IPS-18a (cell line): ENCODE measurements at regions not wholly inside any gene's neighbourhood (a gene's known extent, or its start where the extent isn't known, plus 50 kb on each side); places are given as distances from the start of the nearest gene placed in this dataset.

ENCODE experiments used
- H3K27ac ChIP-seq: one replicate; pipeline ENCODE4 v1.5.1; 2013; ENCODE audit warnings: low read length
- H3K27me3 ChIP-seq: one replicate; pipeline ENCODE4 v1.6.1; 2013; ENCODE audit warnings: mild to moderate bottlenecking, low read length; ENCODE audit not compliant: control insufficient read depth, insufficient read depth
- H3K36me3 ChIP-seq: one replicate; pipeline ENCODE4 v1.6.1; 2013; ENCODE audit warnings: low read depth, low read length; ENCODE audit not compliant: control insufficient read depth
- H3K4me1 ChIP-seq: one replicate; pipeline ENCODE4 v1.6.1; 2013; ENCODE audit warnings: low read depth, low read length; ENCODE audit not compliant: control insufficient read depth
- H3K4me3 ChIP-seq: one replicate; pipeline ENCODE4 v1.5.1; 2013; ENCODE audit warnings: low read length
- H3K9ac ChIP-seq: one replicate; pipeline ENCODE4 v1.6.1; 2013; ENCODE audit warnings: mild to moderate bottlenecking, low read length, moderate library complexity
- H3K9me3 ChIP-seq: one replicate; pipeline ENCODE4 v1.6.1; 2013; ENCODE audit warnings: low read depth, low read length; ENCODE audit not compliant: control insufficient read depth

DNA sequence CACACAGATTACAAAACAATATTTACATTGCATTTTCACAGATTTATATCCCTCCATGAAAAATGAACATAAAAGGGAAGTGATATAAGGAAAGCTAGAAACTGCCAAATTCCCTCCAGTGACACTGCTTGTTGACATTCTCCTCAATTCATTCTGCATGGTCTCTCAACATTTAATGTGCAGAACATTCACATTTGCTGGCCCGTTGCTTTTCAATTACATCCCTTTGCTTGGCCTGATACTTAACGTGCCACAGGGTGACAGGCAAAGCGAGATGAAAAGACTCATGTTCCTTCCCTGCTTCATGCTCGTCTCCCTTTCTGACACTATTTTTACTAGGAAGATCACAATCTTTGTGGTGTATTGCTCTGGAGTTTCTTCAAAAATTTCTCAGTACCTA, 1019.7 kb upstream of the LRRN3 start:
- H3K9me3 ChIP-seq, result no peaks in the 10 kb centered on the region
- no peaks in the 10 kb centered on the region for H3K4me1 ChIP-seq
- H3K9ac ChIP-seq, result no peak overlapping the region
- no peak overlapping the region for H3K4me3 ChIP-seq
- no peak overlapping the region for H3K27ac ChIP-seq
- no peaks in the 10 kb centered on the region for H3K27me3 ChIP-seq
- H3K36me3 ChIP-seq, result no peaks in the 10 kb centered on the region

DNA sequence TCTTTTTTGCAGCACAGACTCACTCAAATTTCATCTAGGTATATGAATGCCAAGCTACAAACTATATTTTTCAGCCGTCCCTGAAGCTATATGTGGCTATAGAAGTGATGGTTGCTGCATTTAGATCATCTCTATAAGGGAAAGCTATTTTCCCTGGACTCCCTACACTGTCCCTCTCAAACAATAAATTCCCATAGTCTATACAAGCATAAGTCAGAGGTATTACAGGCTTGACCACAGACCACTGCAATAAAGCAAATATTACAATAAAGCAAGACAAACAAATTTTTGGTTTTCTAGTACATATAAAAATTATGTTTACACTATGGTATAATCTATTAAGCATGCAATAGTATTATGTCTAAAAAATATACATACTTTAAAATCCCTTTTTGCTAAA, 1015.5 kb upstream of the LRRN3 start:
- H3K4me3 ChIP-seq, result no peak overlapping the region
- no peaks in the 10 kb centered on the region for H3K27me3 ChIP-seq
- H3K9ac ChIP-seq, result no peak overlapping the region
- no peaks in the 10 kb centered on the region for H3K4me1 ChIP-seq
- H3K27ac ChIP-seq, result no peak overlapping the region
- H3K9me3 ChIP-seq, result no peaks in the 10 kb centered on the region
- no peaks in the 10 kb centered on the region for H3K36me3 ChIP-seq

DNA sequence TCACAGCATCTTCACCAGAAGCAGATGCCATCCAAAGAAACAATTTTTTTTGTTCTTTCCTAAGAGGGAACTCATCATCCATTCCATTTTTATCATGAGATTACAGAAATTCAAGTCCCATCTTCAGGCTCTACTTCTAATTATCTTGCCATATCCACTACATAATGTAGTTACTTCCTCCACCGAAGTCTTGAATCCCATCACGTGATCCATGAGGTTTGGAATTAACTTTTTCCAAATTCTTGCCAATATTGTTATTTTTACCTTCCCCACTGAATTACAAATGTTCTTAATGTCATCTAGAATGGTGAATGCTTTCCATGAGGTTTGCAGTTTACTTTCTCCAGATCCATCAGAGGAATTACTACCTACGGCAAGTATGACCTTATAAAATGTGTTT, 1014.7 kb upstream of the LRRN3 start:
- H3K36me3 ChIP-seq, result no peaks in the 10 kb centered on the region
- no peaks in the 10 kb centered on the region for H3K27me3 ChIP-seq
- no peak overlapping the region for H3K4me3 ChIP-seq
- H3K9ac ChIP-seq, result no peak overlapping the region
- H3K9me3 ChIP-seq, result no peaks in the 10 kb centered on the region
- H3K4me1 ChIP-seq, result no peaks in the 10 kb centered on the region
- H3K27ac ChIP-seq, result no peak overlapping the region

DNA sequence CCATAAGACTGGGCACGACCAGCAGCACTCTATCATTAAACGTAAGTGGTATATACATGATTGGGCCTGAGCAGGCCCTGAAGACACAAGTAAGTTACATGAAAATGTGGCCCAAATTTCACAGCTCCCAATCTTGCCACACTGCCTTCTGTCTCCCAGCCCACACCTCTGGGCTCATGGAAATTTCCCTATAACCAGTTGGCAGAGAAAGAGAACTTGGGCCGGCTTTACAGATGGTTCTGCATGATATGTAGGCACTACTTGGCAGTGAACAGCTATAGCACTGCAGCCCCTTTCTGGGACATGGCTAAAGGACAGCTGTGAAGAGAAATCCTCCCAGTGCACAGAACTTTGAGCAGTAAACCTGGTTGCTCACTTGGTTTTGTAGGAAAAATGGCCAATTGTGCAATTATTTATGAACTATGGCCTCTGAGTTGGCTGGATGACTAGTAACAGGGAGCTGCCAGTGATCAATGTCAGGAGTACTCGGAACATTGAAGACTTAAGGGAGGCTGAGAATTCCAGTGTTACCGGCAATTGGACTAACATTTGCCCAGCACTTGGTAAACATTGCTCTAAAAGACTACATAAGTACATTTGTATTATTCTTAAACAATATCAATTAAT, 1006.6 kb upstream of the LRRN3 start:
- H3K36me3 ChIP-seq, result no peaks in the 10 kb centered on the region
- H3K27ac ChIP-seq, result no peak overlapping the region
- H3K27me3 ChIP-seq, result no peaks in the 10 kb centered on the region
- no peaks in the 10 kb centered on the region for H3K4me1 ChIP-seq
- no peak overlapping the region for H3K9ac ChIP-seq
- no peak overlapping the region for H3K4me3 ChIP-seq
- H3K9me3 ChIP-seq, result no peaks in the 10 kb centered on the region

DNA sequence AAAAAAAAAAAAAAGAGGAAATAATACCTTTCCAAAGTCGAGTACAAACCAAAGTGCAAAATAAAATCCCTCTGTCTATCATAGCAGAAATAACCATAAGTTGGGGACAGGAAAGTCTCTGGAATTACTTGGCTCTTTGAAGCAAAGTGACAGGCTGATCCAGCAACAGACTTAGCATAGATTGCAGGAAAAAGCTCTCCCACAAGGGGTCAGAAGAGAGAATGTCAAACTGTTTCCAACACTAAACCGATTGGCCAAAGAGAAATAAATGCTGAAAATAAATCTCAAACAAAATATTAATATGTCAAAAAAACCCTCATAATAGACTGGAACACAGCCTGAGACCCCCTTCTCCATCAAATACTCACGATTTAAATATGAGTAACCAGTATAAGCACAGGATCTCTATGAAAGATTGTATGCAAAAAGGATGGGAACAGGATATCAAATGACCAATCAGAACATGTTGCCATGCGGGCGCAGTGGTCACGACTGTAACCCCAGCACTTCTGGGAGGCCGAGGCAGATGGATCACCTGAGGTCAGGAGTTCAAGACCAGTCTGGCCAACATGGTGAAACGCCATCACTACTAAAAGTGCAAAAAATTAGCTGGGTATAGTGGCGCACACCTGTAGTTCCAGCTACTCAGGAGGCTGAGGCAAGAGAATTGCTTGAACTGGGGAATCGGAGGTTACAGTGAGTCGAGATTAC, 1000.7 kb upstream of the LRRN3 start:
- Histone ChIP-seq H3K9me3 (no peaks in the 10 kb centered on the region), H3K4me3 (no peak overlapping the region), H3K9ac (no peak overlapping the region), H3K27me3 (no peaks in the 10 kb centered on the region), H3K4me1 (no peaks in the 10 kb centered on the region), H3K27ac (no peak overlapping the region), H3K36me3 (no peaks in the 10 kb centered on the region)

DNA sequence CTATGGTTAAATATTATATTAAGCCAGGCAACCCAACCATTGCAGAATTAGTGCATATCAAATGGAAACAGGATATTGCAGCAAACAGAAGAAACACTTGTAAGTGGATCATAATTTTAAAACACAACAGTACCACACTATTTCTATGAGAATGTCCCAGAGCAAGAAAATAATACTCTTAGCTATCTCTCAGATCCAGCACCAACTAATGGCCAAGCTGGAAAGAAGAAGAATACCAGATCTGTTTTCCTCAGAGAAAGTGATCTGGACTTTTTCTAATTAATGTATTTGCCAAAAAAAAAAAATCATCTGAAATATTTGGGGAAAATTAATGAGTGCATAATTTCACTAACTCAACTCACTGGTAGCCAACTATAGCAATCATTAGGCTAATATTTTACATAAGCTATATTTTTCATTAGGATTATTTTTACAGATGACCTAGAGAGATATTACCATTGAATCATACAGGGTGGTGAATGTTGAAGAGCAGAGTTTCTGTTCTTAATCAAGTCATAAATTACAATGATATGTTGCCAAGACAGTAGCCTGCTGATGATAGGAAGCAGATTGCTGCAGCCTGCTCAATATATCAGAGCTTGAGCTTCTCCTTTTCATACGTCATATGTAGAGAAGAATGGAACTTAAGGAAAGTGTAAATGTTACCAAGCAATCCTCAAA, 995.4 kb upstream of the LRRN3 start:
- Histone ChIP-seq H3K27ac (no peak overlapping the region), H3K9ac (no peak overlapping the region), H3K27me3 (no peaks in the 10 kb centered on the region), H3K4me3 (no peak overlapping the region), H3K36me3 (no peaks in the 10 kb centered on the region), H3K9me3 (peaks cover 6% of the 10 kb centered on the region), H3K4me1 (no peaks in the 10 kb centered on the region)

DNA sequence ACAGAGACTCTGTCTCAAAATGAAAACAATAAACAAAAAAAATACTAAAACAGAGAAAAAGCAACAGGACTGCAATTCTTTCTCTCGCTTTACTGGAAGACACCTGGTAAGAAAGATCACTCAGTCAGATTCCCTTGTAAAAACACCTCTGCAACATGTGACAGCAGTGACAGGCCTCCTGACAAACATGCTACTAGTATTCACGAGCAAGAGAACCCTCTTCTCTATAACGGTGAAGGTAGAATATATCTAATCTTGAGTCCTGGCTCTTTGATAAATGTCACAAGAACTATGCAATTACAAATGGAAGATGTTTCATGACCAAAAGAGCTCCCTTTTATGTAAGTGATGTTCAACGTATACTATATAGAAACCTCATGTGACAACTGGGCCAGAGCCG, 986.7 kb upstream of the LRRN3 start:
- Histone ChIP-seq H3K9ac (no peak overlapping the region), H3K4me1 (no peaks in the 10 kb centered on the region), H3K27ac (no peak overlapping the region), H3K27me3 (no peaks in the 10 kb centered on the region), H3K9me3 (peaks cover 2% of the 10 kb centered on the region), H3K4me3 (no peak overlapping the region), H3K36me3 (no peaks in the 10 kb centered on the region)

DNA sequence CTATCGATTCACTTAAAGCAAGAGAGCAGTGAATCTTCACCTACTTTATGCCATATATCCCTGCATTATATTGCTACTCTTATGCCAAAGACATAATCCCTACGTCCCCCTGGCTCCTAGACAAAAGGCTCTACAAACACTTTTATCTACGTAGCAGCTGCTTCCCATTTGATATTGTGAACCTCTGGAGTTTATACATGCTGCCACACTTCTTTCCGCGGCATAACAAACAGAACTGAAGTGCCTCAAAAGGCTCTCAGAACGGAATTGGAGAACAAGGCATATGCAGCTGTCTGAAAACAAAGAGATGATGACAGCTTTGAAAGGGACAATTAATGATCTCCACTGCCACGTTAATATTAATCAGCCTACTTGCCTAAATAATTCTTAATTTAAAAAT, 985.6 kb upstream of the LRRN3 start:
- Histone ChIP-seq H3K4me3 (no peak overlapping the region), H3K27me3 (no peaks in the 10 kb centered on the region), H3K36me3 (no peaks in the 10 kb centered on the region), H3K9ac (no peak overlapping the region), H3K4me1 (no peaks in the 10 kb centered on the region), H3K9me3 (no peaks in the 10 kb centered on the region), H3K27ac (no peak overlapping the region)

DNA sequence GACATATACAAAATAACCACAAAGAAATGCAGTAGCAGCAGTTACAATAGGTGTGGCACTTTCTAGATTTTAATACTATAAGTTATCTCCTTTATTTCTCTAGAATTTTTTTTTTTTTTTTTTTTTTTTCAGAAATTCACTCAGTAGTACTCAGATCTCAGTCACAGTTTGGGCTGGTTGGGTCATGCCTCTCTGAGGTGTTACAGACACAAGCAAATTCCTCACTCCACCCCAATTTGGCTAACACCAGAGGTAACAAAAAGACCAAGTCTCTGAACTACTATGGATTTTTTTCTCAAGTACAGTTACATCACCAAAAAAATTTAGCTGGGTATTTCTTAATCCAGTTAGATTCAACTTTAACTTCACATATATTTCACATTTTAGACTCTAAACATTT, 985.1 kb upstream of the LRRN3 start:
- H3K36me3 ChIP-seq, result no peaks in the 10 kb centered on the region
- no peak overlapping the region for H3K9ac ChIP-seq

DNA sequence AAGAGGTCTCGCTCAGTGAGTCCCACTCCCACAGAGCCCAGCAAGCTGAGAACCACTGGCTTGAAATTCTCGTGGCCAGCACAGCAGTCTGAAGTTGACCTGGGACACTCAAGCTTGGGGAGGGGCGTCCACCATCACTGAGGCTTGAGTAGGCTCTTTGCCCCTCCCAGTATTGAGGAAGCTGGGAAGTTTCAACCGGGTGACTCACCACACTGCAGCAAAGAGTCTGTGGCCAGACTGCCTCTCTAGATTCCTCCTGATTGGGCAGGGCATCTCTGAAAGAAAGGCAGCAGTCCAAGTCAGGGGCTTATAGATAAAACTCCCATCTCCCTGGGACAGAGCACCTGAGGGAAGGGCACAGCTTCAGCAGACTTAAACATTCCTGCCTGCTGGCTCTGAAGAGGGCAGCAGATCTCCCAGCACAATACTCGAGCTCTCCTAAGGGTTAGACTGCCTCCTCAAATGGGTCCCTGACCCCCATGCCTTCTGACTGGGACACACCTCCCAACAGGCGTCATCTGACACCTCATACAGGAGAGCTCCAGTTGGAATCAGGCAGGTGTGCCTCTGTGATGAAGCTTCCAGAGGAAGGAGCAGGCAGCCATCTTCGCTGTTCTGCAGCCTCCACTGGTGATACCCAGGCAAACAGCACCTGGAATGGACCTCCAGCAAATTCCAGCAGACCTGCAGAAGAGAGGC, 970.9 kb upstream of the LRRN3 start:
- H3K4me1 ChIP-seq, result no peaks in the 10 kb centered on the region
- H3K9me3 ChIP-seq, result no peaks in the 10 kb centered on the region
- H3K27ac ChIP-seq, result no peak overlapping the region
- no peaks in the 10 kb centered on the region for H3K27me3 ChIP-seq
- no peaks in the 10 kb centered on the region for H3K36me3 ChIP-seq
- H3K9ac ChIP-seq, result no peak overlapping the region
- no peak overlapping the region for H3K4me3 ChIP-seq

More for the DNA sequence above, 985.1 kb upstream of the LRRN3 start:
- H3K4me1 ChIP-seq, result no peaks in the 10 kb centered on the region
- H3K27me3 ChIP-seq, result no peaks in the 10 kb centered on the region
- H3K9me3 ChIP-seq, result no peaks in the 10 kb centered on the region
- H3K4me3 ChIP-seq, result no peak overlapping the region
- no peak overlapping the region for H3K27ac ChIP-seq

DNA sequence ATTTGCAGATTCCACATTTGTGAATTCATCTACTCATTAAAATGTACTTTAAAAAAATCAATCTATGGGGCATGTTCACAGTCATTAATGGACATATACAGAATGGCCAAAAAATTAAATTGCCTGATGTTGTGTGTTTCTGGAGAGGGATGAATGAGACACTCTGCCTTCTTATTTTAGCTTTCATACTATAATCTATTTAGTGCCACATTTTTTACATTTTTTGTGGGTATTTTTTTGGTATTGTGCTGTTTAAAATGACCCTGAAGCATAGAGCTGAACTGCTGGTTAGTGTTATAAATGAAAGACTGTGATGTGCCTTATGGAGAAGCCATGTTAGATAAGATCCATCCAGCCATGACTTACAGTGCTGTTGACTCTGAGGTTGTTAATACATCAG, 961.8 kb upstream of the LRRN3 start:
- H3K4me1 ChIP-seq, result no peaks in the 10 kb centered on the region
- H3K4me3 ChIP-seq, result no peak overlapping the region
- no peak overlapping the region for H3K27ac ChIP-seq
- H3K9ac ChIP-seq, result no peak overlapping the region
- no peaks in the 10 kb centered on the region for H3K27me3 ChIP-seq
- no peaks in the 10 kb centered on the region for H3K36me3 ChIP-seq
- no peaks in the 10 kb centered on the region for H3K9me3 ChIP-seq
